SK-MEL-5 (cell line): ENCODE measurements at regions not wholly inside any gene's neighbourhood (a gene's known extent, or its start where the extent isn't known, plus 50 kb on each side); places are given as distances from the start of the nearest gene placed in this dataset.

ENCODE experiments used
- DNase-seq: peaks from one replicate; pipeline ENCODE4 v3.0.0-alpha.2; 2016; ENCODE audit warnings: low read depth, low spot score
- in situ Hi-C: cut with HindIII; loops from 2 replicates; pipeline ENCODE4 v1.10.0; 2016; ENCODE audit warnings: low sequenced_read_pairs, high pct_unique_total_duplicates, low pct_unique_long_range_greater_than_20kb

GRCh38 chr6:150722614-150723344 lies 123.1 kb downstream of the PLEKHG1 start:
- no peak for DNase-seq
- in situ Hi-C loops: no loop called here

DNA sequence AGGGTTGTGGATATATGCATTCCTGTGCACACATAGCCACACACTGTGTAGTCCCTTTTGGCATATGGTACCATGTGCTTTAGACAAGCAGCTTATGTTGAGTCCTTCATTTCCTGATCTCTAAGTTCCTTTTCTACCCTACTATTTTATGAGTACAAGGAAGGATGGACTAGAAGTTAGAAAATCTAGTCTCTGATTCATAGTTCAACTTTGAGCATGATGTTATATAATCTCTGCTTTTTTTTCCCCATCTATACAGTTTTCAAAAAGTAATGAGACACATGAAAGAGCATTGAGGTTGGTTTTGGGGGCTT lies 123.6 kb downstream of the PLEKHG1 start:
- DNase-seq: no peak
- in situ Hi-C loops: no loop called here

DNA sequence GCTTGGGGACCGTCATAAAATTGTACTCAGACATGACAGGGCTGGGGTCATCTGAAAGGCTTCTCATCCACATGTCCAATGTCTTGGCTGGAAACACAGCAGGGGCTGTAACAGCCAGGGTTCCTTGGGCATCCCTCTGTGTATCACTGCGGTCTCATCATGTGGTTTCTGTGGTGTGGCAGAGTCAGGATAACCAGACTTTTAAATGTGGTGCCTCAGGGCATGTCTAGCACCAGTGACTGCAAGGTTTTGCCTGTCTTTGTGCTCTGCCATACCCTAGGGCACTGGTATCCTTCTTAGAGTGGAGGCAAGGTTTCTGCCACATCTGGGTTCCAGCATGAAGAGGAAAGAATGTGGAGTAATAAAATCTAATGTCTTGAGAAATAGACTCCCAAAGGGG lies 124.2 kb downstream of the PLEKHG1 start:
- peak; percentile 51 for DNase-seq
- in situ Hi-C loops: no loop called here

- DNase-seq: no peak
- in situ Hi-C loops: no loop called here
Measured at GRCh38 chr6:150725795-150726194, 126.1 kb downstream of the PLEKHG1 start.

DNA sequence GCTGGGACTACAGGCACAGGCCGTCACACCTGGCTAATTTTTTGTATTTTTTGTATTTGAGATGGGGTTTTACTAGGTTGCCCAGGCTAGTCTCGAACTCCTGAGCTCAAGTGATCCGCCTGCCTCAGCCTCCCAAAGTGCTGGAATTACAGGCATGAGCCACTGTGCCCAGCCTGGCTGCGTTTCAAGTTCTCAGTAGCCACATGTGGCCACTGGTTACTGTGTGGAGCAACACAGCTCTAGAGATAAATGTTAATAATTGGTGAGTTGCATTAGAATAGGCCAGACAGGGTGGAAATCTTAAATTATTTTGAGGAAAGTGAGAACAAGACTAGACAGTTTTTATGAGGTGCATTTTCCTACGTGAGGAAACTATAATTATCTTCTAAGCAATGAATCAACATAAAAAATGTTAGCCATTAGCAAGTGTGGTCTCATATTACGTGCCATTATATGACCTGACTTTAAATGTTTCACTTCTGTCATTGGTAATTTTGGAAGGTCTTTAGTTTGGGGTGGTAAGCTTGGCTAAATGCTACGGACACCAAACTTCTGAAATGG lies 129.6 kb downstream of the PLEKHG1 start:
- DNase-seq: no peak
- in situ Hi-C loops: no loop called here

DNA sequence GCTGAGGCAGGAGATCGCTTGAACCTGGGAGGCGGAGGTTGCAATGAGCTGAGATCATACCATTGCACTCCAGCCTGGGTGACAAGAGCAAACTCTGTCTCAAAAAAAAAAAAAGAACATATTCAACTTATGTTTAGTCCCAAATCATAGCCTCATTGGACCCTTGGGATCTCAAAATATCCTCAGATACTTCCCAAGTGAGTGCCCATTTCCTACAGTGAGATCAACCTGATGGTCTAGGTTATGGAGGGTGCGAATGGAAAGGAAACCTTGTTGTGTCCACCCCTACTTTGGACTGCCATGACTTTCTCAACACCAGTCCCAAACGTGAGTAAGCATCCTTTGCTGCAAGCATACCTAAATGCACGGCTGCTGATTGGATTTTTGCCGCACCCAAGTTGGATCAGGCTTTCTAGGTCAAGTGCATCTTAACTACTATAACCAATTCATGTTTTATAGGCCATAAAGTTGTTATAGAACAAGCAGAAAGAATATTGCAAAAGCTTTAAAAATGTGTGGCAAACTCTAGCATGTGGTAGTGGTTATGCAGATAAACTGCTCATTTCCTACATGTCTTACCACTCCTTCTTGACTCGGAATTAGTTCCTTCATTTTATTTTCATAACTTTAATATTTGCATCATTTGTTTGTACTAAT lies 131.2 kb downstream of the PLEKHG1 start:
- no peak for DNase-seq
- in situ Hi-C loops: no loop called here

DNA sequence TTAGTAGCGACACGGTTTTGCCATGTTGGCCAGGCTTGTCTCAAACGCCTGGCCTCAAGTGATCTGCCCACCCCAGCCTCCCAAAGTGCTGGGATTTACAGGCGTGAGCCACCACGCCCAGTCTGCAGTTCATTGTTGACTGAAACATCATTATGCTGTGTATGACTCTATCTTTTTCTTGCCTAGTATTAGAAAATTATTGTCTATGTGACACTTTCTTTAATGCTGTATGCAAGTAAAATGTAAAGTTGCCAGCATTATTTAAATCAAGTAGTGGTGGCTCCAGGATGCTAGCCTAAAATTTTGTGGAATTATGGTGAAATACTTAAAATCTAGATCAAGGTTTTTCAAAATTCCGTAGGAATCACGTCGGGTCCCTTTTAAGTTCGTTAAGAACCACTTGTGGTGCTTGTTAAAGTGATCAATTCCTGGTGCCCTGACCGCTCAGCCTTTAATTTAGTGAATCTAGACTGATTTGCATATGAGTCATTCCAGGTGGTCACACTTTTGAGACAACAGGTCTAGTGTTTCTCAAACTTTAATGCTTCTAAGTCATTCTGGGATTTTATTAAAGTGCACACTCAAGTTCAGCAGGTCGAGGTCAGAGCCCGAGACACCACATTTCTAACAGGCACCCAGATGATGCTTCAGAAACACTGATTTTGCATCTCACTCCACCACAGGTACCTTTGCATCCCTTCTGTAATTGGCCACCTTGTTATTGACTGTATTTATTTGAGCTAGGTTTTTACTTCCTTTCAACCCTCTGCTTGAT lies 132.6 kb upstream of the MTHFD1L start:
- in situ Hi-C loops: no loop called here
- DNase-seq: no peak

GRCh38 chr6:150733726-150734125 lies 131.8 kb upstream of the MTHFD1L start:
- no peak for DNase-seq
- in situ Hi-C loops: no loop called here

- in situ Hi-C loops: no loop called here
- no peak for DNase-seq
Measured at GRCh38 chr6:150734235-150734634, 131.3 kb upstream of the MTHFD1L start.

DNA sequence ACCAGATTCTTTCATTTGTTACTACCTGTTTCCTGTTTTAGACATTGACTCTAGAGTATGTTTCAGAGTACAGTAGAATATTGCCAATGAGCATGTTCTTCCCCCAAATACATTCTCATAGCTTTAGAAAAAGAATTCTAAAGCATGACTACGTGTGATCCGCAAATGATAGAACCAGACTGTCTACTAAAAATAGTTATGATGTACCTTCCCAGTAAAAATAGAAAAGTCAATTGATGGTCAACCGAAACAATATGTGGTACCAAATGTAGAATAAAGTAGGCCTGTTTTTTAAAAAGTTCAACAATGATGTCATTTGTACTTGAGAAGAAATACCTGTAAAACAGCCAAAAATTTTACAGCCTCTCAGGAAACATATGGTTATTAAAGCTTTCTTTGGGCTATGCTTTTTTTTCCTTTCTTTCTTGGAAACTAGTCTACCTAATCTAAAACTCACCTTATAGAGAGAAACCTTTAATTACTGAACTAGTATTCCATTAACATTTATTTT lies 130.1 kb upstream of the MTHFD1L start:
- DNase-seq: no peak
- in situ Hi-C loops: no loop called here

- in situ Hi-C loops: no loop called here
Measured at GRCh38 chr6:150738092-150738629, 127.3 kb upstream of the MTHFD1L start.

DNA sequence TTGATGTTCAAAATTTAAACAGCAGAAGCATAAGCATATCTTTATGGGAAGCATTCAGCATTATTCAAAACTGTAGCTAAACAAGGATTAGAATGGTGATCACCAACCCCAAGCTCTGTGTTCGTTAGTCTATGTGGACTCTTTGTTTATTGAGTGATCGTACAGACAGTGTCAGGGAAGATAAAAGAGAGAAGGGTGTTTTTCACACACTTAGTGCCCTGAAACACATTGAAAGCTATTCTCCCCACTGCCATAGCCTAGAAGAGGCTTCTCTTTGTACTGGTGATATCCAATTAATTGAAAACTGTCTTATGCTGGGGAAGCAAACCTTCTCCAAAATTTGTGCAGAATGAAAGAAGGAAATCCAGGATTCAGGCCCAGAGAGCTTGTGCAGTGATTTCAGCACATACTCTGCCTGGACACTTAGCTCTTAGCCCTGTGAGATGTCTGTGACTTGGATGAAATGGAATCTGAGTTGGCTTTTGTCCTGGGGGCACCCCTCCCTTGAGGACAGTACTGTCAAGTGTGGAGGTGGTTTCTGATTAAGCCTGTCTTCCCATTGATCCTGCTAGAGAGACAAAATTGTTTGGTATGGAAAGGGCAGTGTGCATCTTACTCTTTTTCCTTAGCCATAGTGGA lies 125.7 kb upstream of the MTHFD1L start:
- no peak for DNase-seq
- in situ Hi-C loops: no loop called here

More at GRCh38 chr6:150738092-150738629, 127.3 kb upstream of the MTHFD1L start:
- DNase-seq: no peak

DNA sequence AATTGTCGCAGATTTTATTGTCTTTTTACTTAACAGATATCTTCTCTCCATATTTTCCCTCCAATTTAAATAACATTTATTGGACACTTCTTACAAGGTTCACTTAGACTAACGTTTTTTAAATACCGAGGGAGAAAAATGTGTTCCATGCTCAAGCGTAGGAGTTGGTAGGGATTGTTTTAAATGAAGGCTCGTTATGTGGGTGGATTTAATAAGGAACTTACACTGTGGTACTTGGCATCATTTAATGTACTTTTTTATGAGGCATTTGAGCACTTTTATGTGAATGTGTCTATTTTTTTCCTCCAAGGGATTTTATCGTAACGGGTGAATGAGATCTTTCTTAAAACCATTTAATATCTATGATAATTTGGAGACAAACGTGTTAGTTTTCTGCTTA lies 125.0 kb upstream of the MTHFD1L start:
- no peak for DNase-seq
- in situ Hi-C loops: no loop called here

- peak; percentile 67 for DNase-seq
- in situ Hi-C loops: no loop called here
Measured at GRCh38 chr6:150741633-150742200, 123.8 kb upstream of the MTHFD1L start.

DNA sequence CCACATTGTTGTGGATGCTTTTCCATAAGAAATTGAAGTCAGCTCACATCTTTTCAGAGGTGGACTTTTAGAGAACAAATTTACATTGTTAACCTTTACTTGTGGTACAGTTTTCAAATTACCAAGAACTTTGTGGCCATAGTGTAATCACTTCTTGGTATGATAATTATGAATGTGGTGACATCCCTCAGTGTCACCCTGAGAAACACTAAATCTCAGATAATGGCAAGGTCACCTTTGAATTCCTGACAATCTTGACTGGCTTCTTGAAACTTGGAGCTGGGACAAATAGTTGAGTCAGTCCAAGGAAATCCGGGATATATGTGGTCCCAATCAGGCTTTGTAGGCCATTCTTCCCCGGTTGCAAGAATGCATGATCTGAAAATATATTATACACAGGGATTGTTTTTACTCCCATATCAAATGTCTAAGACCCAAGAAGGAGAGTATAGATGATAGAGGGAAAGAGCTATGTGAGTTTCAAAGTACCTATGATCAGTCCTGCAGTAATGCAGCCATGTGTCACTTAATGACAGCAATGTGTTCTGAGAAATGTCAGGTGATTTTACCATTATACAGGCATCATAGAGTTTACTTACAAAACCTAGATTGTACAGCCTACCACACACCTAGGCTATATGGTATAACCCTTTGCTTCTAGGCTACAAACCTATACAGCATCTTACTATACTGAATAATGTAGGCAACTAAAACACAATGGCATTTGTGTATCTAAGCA lies 120.8 kb upstream of the MTHFD1L start:
- in situ Hi-C loops: no loop called here

GRCh38 chr6:150745896-150746295 lies 119.6 kb upstream of the MTHFD1L start:
- no peak for DNase-seq
- in situ Hi-C loops: no loop called here

More for the DNA sequence above, 120.8 kb upstream of the MTHFD1L start:
- DNase-seq: no peak

GRCh38 chr6:150747155-150747554 lies 118.3 kb upstream of the MTHFD1L start:
- no peak for DNase-seq
- in situ Hi-C loops: no loop called here
